ENCODE measurements at regions not wholly inside any gene's neighbourhood (a gene's known extent, or its start where the extent isn't known, plus 50 kb on each side); places are given as distances from the start of the nearest gene placed in this dataset.

GRCh38 chr20:40538131-40538530, 150.9 kb downstream of the MAFB start:
- no peak for DNase-seq

DNA sequence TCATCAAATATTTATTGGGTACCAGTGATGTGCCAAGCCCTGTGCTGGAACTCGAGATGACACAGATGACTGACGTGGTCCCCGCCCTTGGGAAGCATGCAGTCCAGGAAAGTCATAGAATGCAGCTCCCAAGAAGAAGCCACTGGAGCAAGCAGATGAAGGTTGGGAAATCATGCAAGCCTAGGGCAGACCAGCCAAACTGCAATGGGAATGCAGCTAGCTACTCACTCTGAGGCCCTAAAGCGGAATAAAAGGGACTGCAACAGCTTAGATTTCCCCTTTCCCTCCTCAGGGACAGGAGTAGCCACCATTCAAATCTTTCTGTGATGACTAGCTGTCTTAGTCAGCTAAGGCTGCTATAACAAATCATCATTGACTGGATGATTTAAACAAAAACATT, 152.2 kb downstream of the MAFB start:
- no peak for DNase-seq

- no peak for DNase-seq
These were observed 153.2 kb downstream of the MAFB start for GRCh38 chr20:40535816-40536215.

GRCh38 chr20:40532103-40532502, 156.9 kb downstream of the MAFB start:
- no peak for DNase-seq

DNA sequence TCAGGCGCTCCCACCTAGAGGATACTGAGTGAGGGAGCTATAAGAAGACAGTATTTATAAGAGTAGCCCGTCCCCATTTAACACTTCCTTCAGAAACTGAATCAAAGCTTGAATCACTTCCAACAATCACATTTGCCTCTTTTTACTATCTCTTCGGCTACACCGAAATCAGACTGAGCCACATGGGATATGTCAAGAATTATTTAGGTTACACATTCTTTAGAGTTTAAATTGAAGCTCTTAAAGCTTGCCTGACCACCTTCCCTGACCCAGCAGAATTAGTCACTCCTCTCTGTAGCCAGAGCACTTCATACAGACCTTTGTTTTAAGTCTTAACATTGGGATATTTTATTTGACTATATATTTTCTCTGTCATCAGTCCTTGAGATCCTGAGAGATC, 163.7 kb downstream of the MAFB start:
- no peak for DNase-seq

DNA sequence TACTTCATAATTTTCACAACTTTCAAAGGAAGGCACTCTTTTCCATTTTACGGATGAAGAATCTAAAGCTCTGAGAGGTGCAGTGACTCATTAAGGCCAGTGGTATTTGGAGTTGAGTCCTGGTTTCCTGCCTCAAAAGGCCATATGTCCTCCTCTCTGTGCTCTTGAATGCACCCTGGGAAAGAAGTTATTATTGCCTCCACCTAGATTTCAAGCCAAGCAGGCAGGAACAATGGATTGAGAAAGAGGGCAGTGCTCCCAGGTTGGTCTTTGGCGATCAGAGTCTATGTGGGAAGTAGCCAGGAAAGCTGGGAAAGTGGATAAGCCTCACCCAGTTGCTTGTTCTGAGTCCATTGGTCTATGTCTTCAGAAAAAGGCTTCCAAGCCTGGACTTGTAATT, 165.0 kb downstream of the MAFB start:
- no peak for DNase-seq

- DNase-seq, result no peak
These were observed 166.6 kb downstream of the MAFB start for GRCh38 chr20:40522405-40522804.

- no peak for DNase-seq
These were observed 167.1 kb downstream of the MAFB start for GRCh38 chr20:40521962-40522361.

DNA sequence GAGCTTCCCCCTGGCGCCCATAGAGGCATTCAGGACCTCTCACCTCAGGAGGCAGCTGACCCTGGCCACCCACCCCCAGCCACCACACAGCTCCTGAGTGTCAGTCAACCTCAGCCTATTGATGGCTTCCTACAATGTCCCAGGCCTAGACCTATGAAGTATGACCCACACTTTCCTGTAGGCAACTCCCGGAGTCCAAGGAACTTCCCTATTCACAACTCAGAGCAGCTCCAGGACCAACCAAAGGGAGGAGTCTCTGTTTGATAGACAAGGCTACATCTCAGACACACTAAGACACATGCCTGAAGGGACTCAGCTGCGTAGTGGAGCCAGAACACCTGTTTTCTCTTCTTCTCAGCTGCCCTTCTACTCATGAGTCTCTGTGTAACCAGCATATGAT, 169.1 kb downstream of the MAFB start:
- DNase-seq, result no peak

DNA sequence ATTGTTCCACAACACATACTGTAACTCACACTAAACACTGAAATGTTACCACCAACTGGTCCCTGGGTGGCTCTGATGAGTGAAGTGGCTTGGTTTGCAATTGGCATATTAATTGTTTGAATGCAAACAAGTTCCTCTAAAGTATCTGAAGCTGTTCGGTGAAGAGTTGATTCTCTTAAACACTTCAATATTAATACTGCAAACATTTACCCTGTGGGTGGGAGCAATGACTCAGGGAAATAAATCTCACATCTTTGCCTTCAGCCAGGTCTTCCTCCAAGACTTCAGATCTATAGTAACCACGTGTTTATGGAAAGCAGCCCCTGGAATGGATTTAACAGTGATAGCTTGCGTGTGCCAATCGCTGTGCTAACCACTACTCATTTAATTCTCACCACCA, 176.0 kb downstream of the MAFB start:
- no peak for DNase-seq

DNA sequence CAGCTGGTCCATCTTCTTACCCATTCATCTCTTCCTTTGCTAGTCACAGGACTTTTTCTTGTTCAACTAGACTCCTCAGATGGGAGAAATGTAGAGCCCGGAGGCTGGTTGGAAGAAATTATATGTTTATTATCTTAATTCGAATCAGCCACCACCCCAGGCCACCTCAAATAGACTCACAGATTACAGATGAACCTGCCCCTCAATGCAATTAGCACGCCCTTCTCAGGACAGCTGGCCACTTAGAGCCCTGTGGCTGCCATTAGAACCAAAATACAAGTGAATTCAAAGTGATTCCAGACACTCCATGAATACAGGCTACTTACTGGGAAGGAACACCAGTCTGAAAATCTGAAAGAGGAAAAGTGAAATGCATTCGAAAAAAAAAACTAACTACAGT, 176.4 kb downstream of the MAFB start:
- no peak for DNase-seq

GRCh38 chr20:40511478-40511877, 177.6 kb downstream of the MAFB start:
- no peak for DNase-seq

DNA sequence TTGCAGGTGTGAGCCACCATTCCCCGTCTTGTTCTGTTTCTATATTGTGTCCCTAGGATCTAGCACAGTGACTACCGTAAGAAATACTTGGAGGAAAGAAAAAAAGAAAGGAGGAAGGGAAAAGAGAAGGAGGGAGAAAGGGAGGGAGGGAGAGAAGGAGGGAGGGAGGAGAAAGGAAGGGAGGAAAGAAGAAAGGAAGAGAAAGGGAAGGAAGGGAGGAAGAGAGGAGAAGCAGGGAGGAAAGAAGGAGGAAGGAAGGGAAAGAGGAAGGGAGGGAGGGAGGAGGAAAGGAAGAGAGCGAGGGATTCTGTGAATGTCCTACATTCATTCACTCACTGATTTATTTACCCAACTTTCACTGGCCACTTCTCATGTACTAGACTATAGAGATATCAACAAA, 178.4 kb downstream of the MAFB start:
- DNase-seq, result no peak

- DNase-seq, result no peak
These were observed 180.2 kb downstream of the MAFB start for GRCh38 chr20:40508821-40509220.

DNA sequence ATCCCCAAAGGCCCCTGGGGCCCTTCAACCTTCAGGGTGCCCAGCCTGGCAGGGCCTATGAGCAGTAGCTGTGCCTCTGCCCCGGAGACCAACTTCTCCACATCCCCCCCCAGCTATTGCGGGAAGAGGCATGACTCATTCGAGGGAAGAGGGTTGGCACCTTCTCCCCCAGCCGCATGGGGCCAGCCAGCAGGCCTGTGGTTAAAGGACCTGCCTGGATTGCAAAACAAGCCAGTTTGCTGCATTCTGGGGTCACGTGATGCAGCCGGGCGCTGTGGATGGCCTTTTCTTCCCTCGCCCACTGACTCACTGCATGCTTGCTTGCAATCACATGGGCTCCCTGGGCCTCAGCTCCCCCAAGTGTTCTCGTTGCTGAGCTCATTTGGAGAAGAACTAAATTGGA, 182.5 kb downstream of the MAFB start:
- DNase-seq, result no peak

GRCh38 chr20:40503119-40503518, 185.9 kb downstream of the MAFB start:
- DNase-seq, result no peak

DNA sequence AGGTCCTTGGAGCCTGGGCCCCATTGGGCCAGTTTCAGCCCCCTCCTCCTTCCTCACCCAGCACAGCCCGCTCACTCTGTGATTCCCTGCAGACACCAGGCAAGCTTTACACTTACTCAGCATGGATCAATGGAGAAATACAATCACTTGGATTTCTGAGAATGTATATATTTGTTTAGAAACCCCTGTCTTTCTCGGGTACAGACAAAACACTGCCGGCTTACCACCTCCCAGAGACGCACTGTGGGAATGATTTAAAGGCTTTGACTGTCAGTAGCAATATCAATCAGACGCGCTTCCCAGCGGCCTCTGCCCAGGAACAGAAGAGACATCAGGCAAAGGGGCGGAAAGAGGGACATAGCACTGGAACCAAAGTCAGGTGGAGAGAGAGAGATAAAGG, 186.5 kb downstream of the MAFB start:
- DNase-seq, result no peak

DNA sequence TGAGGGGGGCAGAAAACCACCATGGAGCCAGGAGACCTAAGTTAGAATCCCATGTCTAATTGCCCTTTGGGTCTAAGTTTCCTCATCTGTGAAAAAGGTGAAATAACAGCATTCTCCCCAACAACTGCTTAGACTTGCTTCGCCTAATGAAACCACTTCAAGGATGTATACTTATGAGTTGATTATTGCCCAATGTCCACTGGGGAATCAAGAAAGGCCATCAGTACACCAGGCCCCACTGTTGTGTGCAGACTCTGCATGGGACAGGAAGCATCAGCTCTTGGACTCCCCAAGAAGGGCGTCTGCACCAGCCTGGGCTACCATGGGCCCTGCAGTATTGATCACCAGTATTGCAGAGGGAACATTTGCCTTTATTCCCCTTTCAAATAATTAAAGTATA, 189.6 kb downstream of the MAFB start:
- no peak for DNase-seq

DNA sequence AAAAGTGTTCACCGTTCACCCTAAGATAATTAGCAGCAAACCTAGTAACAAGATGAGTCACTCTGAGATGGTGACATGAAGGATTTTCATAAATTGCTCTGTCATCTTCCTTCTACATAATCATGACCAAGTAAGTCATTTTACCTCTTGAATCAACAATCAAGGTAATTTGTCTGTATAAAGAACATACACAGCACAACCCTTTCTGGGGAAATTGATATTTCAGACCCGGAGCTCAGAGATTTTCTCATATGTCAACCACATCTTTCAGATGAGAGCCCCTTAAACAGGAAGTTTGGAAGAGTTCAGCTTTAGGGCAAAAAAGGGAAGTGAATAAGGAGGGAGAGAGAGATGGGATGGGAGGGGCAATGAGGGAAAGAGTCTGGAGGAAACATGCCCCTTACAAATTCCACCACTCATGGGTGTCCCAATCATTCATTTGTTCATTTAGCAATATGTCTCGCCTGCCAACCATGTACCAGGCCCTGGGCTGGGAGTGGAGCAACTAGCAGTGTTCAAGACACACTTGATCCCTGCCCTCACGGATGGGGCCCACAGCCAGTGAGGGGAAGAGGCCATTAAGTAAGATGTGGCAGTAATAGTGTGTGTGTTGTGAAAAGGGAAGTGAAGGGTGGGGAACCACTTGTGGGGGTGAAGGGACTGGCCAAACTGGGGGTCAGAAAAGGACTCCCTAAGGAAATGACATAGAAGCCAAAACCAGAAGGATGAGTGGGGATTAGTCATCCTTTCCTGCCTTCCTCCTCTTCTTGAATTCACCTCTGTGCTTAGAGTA, 190.9 kb downstream of the MAFB start:
- no peak for DNase-seq

DNA sequence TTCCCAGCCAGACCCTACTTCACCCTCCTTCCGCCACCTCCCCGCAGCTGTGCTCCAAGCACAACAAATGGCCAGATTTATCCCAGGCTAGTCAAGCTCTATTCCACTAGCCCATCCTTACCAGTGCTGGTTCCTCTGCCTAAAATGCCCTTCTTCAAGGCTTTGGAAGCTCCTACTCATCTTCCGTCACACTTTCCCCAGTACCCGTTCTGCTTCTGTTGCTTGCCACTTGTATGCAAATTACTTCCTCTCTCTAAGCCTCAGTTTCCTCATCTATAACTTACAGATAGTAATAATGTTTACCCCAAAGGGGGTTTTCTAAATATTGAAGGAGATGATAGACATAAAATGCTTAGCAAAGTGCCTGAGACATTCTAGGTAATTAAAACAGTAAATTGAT, 193.1 kb downstream of the MAFB start:
- DNase-seq, result no peak

GRCh38 chr20:40494248-40494647, 194.8 kb downstream of the MAFB start:
- no peak for DNase-seq

GRCh38 chr20:40493549-40493948, 195.5 kb downstream of the MAFB start:
- DNase-seq, result no peak

- DNase-seq, result no peak
These were observed 196.0 kb downstream of the MAFB start for GRCh38 chr20:40493071-40493470.

- peak; percentile 0 for DNase-seq
These were observed 197.9 kb downstream of the MAFB start for GRCh38 chr20:40491009-40491590.

GRCh38 chr20:40489886-40490285, 199.2 kb downstream of the MAFB start:
- no peak for DNase-seq

Measured in NCI-H524 treated with DMSO at 0.1 percent for 48 hours (cell line).